Activated CD8-positive, alpha-beta memory T cell treated with anti-CD3 and anti-CD28 coated beads, Interleukin-2, amount 50 U/mL, for 1 hour (primary cell): ENCODE measurements at regions not wholly inside any gene's neighbourhood (a gene's known extent, or its start where the extent isn't known, plus 50 kb on each side); places are given as distances from the start of the nearest gene placed in this dataset.

ENCODE experiments used
- DNase-seq: peaks from one replicate; pipeline ENCODE4 v3.0.0-alpha.2; 2020; ENCODE audit errors: extremely low read depth

DNA sequence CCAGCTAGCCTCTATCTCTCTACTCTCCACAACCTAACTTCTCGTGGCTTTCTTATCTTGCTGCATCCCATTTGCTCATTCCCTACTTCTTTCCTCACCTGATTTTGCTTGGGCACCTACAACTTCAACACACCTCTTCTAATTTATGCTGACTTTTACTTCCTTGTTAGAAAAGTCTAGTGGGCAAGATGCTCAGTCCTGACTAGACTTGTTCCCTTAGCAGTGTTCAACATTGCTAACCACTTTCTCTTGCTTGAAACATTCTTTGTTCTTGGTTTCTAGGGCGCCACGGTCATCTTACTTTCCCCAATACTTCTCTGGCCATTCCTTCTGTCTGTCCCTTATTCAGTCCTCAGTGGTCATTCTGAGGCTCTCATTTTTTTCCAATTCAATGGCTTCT lies 454.7 kb upstream of the CWC22 start:
- DNase-seq: no peak

DNA sequence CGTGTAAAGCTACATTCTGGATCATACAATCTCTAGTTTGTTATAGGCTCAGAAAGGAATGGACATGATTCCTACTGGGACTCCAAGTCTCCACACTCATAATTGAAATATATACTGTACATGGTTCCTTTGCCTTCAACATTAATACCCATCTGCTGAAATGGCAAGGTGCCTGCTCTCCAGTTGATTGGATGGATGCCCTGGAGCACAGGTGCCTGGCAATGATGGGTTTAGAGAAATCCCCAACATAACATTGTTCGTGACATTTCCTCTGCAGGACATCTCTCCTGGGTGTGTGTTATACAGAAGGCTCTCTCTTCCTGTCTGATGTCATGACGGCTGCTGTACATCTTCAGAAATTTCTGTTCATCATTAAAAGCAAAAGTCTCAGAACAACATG lies 449.7 kb upstream of the CWC22 start:
- no peak for DNase-seq

DNA sequence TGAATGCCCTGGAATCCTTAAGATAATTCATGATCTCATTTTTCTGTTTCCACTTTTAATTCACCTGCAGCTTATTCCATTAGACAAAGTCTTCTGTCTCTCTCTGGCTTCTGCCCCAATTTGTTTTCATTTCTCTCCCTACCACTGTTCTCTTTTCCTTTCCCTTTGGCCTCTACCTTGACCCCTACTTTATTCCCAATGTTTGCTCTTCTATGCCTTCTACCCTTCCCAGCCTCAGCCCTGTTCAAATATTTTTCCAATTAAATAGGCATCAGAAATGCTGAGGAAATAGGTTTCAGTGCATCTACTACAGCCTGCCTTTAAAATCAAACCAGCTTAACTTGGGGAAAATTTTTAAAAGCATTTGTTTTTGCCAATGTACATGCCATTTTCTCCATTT lies 443.7 kb upstream of the CWC22 start:
- DNase-seq: no peak

DNA sequence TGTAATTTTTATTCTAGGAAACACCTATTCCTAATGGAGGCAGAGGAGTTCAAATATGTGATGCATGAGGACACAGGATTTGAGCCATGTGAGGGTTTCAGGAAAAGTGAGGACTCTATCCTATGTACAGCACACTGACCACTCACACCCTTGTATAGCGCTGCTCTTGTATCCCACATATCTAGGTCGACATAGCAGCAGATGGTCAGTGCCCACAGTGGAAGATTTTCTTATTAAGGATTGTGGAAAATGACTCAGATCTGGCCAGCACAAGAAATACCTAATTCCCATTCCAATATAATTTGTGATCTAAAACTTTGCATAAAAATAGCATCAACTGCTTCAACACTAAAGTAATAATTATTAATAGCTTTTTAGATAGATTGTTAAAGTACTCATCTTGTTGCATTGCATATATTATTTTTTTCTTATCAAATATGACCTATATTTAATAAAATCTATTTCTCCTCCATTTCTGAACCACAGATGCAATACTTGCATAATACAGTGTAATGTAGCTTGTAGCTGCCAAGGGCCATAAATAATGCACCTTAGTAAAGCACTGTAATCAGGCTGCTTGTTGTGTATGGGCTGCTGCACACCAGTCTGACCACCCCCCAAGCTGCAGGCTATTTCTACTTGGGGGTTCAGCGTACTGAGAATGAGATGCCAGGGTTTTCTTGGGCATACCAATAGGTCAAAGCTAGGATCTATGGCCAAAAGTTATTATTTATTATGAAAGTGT lies 442.2 kb upstream of the CWC22 start:
- no peak for DNase-seq

DNA sequence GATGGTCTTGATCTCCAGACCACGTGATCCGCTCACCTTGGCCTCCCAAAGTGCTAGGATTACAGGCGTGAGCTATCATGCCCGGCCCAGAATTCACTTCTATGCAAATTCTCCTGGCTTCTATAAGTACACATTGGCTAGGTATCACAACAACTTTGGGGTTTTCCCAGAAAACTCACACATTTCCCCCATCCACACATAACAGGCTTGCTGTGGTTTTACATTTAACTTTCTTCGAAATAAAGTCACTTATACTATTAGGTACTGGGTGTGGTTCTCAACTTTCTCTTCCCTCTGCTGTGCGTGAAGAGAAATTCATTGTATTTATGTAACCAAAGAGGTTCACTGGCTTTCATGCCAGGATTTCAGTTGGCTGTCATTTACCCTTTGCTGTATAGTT lies 439.4 kb upstream of the CWC22 start:
- DNase-seq: no peak

DNA sequence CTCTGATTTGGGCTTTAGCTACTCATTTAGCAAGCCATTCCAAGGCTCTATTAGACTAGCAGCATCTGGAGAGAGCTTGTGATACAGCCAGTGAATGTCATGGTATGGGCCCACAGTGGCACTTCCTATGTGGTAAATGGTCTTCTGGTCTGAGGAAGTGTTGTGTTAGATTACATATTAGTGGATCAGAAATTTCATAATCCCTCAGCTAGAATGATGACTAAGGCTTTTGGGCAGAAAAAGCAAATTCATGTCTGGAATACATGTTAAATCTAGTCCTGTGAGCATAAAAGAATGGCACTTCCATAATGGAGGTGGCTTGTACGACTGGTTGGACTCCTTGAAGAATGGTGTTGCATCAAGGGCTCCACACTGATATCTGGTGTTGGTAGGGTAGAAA lies 436.8 kb upstream of the CWC22 start:
- DNase-seq: no peak

DNA sequence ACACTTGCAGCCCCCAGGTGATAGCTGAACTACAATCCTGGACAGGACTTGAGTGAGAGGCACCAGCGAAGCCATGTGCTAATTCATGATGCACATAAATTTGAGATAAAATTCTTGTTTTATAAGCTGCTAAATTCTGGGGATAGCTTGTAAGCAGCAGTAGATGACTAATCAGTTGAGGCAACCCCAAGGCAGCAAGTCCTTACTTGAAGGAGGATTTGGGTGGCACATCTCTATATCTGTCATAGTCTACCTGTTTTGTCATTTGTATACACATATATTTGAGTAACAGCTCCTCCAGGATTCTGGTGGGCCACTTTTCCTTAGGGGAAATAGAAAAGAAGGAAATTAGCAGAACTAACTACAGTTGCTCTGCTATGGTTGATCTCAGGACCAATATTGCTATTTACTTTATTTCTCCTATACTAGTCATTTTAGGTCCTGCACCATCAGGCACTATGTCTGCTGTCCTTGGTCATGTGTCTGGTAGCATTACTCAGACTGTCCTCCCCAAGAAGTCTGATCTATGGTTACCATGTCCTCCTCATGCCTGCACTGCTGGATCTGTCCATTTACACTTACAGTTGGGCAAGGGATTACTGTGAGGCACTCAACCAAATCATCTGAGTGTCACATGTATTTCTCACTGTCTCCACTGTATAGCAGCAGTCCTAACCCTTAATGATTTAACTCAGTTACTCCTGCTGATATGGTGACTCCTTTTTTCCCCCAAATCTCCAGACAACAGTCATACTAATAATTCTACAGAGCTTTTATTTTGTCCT lies 436.0 kb upstream of the CWC22 start:
- DNase-seq: no peak

DNA sequence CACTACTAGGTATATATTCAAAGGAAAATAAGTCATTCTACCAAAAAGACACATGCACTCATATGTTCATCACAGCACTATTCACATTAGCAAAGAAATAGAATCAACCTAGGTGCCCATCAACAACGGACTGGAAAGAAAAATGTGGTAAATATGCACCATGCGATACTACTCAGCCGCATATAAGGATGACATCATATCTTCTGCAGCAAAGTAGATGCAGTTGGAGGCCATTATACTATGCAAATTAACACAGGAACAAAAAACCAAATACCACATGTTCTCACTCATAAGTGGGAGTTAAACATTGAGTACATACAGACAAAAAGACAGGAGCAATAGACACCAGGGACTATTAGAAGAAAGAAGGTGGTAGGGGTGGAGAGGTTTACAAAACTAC lies 412.1 kb upstream of the CWC22 start:
- no peak for DNase-seq

DNA sequence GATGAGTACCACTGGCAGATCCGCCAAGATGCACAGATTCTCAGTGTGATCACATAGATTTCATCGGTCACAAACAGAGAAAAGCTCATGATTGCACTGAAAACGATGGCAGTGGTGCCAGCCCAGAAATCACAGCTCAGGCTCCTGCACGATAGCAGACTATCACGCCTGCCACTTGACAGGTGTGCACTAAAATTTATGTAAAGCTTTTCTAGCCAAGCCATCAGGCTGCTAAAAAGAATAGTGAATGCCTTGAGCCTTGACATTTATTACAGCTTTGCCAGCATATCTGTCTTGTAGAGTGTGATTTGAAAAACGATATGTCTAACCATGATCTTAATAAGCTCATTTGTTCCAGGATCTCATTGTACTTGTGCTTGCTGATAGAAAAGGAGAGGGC lies 409.5 kb upstream of the CWC22 start:
- DNase-seq: no peak

DNA sequence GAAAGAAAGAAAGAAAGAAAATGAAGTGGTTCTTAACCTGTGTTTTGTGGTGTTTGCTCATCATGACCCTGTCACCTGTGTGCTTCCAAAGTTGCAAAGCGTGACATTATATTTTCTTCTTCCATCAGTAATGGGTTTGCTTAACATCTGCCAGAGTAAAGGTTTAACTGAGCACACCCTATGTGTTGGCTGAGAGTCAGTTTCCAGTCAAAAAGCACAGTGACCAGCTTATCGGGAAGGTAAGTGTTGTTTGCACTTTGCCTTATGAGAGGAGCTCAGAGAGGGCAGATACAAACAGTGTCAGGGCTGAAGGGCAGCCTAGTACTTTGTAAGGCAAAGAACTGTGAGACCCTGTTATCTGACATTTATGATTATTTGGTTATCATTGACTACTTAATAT lies 406.2 kb upstream of the CWC22 start:
- DNase-seq: no peak

DNA sequence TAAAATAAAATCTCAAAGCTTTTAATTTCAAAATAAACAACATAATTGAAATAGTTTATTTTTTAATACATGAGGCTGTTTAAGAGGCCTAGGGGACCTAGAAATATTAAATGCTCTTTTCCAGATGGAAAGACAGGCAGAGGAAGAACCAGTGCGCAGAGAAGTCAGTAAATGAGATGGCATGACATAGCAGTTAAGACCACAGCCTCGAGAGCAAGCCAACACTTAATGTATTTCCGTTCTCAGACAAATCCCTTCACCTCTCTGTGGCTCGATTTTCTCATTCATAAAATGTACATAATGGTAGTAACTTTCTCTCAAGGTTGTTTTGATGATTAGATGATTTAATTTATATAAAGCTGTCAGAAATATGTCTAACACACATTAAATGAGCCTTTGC lies 405.1 kb upstream of the CWC22 start:
- no peak for DNase-seq

DNA sequence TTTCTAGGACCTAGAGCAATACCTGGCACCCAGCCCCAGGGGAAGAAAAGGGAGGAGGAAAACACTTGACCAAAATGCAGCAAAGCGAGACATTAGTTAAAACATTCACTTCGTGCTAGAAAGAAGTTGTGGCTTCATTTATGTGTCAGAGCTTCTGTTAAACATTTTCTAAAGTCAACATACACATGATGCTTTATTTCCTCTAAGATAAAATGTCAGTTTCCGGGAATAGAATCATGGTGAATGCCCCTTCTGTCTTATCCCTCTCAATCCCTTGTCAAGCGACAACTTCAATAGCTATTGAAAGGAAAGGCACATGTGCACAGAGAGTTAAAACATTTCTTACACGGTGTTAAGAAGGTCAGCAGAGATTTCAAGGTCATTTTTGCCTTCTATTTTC lies 404.6 kb upstream of the CWC22 start:
- no peak for DNase-seq

DNA sequence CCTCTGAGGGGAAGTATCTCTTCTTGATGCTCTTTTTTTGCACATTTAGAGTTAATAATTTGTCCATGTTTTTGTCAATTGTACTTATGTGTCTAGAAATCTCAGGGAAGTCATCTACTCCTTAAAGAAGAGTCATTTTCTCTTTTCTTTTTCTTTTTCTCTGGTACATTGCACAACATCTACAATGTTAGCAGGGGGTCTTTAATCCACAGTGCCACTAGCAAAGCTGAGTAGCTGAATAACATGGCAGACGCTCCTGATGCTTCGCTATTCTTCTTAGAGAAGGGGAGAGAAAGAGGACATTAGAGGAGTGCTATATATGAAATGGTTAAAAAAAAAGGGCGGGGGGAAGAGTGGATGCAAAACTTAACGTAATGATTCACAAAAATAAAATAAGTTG lies 399.6 kb upstream of the CWC22 start:
- no peak for DNase-seq

DNA sequence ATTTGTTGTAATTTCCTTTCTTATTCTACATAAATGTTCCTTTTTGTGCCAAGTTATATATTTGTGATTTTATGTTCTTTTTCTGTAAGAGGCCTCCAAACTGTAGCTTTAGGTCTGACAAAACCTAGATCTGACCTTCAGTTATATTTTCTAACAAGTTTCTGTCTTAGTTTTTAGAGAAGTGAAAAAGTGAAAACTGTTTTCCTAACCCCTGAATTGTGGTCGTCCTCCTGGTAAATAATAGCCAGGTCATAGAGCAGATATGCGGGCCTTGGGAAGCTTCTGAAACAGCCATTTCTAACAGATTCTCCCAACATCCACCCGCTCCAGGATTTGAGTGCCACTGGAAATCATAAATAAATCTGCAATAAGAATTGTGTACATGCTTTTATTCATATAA lies 398.4 kb upstream of the CWC22 start:
- no peak for DNase-seq

DNA sequence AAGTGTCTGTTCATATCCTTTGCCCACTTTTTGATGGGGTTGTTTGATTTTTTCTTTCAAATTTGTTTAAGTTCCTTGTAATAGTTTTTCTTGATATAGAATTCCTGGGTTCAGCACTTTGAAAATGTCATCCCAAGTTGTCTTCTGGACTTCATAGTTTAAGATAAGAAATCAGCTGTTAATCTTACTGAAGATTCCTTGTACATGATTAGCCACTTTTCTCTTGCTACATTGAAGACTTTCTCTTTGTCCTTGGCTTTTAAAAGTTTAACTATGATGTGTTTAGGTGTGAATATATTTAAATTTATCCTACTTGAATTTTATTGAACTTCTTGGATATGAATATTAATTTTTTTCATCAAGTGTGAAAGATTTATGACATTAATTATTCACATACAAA lies 387.2 kb upstream of the CWC22 start:
- DNase-seq: no peak

DNA sequence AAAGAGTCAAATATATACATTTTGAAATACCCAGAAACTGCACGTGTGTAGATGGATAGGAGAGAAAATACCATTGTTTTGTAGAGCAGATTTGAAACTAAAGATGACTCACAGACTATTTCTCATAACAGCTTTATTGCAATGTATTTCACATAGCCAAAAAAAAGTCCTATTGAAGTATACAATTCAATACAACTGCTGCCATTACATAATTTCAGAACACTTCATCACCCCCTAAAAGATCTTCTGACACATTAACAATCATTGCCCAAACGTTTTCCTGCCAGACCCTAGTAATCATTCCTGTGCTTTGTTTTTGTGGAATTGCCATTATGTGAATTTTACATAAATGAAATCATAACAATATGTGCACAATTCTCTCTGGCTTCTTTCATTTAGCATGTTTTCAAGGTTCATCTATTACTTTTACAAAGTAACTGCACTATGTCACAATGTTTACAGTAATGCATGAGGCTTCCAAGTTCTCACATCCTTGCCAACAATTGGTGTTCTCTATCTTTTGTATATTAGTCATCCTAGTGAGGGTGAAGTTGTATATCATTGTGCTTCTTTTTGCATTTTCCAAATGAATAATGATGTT lies 378.6 kb upstream of the CWC22 start:
- no peak for DNase-seq

DNA sequence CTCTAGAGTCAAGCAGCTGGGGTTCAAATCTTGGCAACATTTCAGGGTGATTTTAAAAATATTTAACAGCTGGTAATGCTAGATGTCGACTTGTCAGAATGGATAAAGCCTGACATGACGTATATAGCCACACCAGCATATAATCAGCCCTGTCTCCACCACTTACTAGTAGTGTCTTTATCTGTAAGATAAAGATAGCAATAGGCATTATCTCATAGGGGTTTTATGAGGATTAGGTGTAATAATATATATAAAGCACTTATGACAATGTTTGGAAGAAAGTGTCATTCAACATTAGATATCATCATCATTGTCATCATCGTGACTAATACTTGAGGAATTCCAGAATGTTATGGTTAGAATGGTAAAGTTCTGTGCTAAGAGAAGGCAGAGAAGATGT lies 369.0 kb upstream of the CWC22 start:
- no peak for DNase-seq

DNA sequence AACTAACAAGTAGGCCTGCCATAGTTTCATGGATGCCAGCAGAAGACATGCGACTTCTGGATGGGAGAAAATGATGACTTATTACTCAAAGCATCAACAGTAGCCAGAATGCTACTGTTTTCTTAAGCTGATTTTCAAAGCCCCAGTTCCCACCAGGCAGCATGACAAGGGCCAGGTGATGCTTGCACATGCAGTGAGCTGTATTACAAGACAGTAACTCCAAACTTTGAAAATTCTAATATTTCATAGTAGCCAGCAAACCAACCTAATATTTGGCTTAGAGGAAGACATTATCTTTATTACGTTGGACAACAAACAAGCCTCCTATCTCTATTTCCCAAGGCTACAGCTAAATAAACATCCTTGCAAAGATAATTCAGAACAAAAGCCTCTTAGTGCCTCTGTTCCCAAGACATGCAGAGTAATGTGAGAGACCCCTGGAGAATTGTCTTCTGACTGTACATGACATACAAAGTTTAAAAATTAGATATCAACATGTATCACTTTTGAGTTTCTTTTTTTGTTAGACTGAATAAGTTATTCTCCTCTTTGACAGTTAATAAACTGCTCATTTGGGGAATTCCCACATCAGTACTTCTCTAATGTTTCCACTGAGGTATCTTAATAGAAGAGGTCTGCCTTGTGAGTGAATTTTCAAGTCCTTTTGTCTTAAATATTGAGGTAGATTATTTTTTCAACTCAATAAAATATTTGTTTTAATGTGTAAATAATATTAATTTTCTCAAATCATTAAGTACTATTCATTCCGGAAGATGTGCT lies 367.6 kb upstream of the CWC22 start:
- DNase-seq: no peak

DNA sequence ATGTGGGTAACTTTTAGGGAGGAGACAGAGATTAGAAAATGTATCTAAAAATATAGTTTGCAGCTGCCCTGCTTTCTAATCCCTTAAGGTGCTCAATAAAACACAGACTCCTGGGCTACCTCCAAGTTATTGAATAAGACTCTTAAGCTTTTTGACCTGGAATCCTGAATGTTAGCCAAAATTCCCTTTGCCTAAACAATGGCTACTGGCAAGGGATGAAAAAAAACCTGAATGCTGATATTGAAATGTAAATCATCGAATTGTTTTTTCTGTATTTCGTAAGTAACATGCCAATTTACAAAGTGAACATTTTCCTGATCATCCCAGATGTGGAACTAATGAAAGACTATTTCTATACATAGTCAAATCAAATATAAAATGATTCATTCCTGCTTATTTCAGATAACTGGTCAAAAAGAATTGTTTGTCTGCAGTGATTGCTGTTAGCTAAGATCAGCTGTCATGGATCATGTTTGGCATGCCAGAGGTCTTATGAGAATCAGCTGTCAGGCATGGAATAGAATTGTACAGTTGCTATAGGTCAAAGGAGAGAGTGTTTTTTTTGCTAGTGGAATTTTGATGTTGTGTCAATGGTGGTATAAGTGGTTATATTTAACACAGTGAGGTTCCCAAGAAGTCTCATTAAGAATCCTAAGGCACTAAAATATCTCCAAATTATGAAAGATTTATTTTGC lies 363.6 kb upstream of the CWC22 start:
- DNase-seq: no peak

DNA sequence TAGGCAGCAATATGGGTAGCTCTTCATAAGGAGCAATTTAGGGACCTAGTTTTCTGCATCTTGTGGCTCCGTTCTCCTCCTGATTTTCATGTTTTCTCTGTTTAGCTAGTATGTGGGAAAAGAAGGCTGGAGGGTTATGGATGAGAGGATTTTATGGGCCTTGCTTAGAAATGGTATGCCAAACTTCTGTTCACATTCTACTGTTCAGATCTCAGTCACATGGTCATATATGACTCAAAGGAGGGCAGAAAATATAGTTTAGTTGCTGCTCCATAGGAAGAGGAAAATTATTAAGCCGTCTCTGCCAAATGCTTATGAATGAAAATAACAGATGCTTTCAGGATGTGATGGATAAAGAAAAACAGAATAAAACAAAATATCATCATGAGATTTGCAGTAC lies 361.8 kb upstream of the CWC22 start:
- no peak for DNase-seq

DNA sequence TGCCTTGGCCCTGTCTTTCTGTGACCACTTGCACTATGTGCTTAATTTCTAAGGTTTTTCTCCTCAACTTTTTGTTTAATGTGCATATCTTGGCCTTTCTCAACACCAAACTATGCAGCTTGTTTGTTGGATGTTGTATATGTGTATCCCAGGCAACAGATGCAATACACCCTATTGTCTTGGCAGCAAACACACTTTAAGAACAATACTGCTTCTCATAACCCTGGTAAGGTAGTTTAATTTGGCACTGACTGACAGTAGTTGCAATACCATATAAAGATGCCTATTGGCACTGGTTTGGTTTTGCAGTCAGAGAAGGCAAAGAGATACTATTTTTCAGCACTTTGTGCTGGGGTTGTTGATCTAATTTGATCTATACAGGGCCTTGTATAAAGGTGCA lies 360.7 kb upstream of the CWC22 start:
- DNase-seq: no peak

DNA sequence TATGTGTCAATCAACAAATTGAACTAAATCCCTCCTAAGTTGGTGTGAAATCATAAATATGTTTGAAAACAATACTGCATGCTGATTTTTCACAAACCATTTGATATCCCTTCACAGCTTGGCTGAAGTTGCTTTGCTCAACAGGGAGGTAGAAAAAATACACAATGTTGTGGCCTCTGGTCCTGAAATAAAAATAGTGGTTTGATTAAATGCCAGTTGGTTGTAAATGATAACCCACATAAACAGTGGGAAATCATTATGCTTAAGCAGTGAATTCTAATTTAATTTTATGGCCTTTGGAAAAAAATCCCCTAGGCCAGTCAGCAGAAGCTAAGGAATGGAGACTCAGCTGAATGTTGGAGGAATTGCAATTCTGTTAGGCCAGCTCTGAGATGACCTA lies 359.4 kb upstream of the CWC22 start:
- DNase-seq: no peak
